ENCODE measurements at regions not wholly inside any gene's neighbourhood (a gene's known extent, or its start where the extent isn't known, plus 50 kb on each side); places are given as distances from the start of the nearest gene placed in this dataset.

DNA sequence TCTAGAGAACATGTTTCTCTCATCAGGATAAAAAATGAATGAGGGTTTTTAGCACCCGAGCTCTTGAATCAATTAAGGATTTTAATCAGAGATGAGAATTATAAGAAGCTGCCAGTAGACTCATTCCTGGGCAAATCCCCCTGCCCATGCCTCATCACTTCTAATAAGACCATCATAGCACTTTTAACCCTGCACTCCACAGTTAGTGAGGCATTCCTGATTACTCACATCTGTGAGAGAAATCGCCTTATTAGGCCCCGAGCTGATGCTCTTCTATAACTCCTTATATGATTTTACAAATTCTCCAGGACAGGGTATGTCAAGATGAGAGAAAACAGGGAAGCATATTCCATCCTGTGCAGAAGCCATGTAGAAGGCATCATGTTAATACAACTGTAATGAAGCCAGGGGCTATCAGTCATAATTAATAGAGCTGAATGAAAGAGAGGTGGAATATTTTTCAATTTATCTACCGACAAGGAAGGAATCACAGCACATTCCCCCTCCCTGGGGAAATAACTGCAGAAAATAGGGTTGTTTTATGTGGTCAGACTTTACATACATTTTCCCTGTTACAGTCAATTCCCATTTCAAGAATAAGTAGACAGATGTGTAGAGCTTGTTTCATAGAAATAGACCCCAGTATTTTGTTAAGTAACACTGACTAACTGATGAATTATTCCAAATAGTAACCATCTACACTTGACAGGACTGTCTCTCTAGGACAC is 272.7 kb downstream of the HHIPL2 start:
- no peaks in the 10 kb centered on the region for H3K79me2 ChIP-seq (ENCODE audit: control insufficient read depth, insufficient read depth, low read length, poor library complexity)
- WGBS (ENCODE audit: extremely low coverage, insufficient coverage, insufficient read length), result no CpG with 5 or more reads among the region's 4 CpGs

GRCh38 chr1:222266223-222267196 is 281.4 kb downstream of the HHIPL2 start:
- no peak overlapping the region for H3K4ac ChIP-seq (ENCODE audit: low read depth, low read length)
- no peak overlapping the region for H3K4me2 ChIP-seq (ENCODE audit: low read length)
- H3K27me3 ChIP-seq (ENCODE audit: insufficient read depth, low read length), result no peaks in the 10 kb centered on the region
- H3K9me3 ChIP-seq (ENCODE audit: insufficient read depth, low read depth, low read length), result no peaks in the 10 kb centered on the region
- H3K23ac ChIP-seq (ENCODE audit: low read length), result no peak overlapping the region
- H2BK12ac ChIP-seq (ENCODE audit: low read length), result no peak overlapping the region
- no peak overlapping the region for H4K8ac ChIP-seq (ENCODE audit: low read depth, low read length)
- H2AFZ ChIP-seq (ENCODE audit: insufficient read depth, low read length, poor library complexity), result no peak overlapping the region
- no peak overlapping the region for H3K4me3 ChIP-seq (ENCODE audit: low read depth, low read length)
- no peaks in the 10 kb centered on the region for H3K4me1 ChIP-seq (ENCODE audit: control insufficient read depth in 1 of 2, insufficient read depth in 2 of 2, low read length in 2 of 2)
- no peak overlapping the region for H2BK5ac ChIP-seq (ENCODE audit: low read depth, low read length, poor library complexity)
- no peak overlapping the region for H3K18ac ChIP-seq (ENCODE audit: low read length)
- H3K27ac ChIP-seq (ENCODE audit: low read depth, low read length), result no peak overlapping the region
- no peak overlapping the region for H4K12ac ChIP-seq (ENCODE audit: low read depth, low read length)
- H3K79me2 ChIP-seq (ENCODE audit: control insufficient read depth, insufficient read depth, low read length, poor library complexity), result no peaks in the 10 kb centered on the region
- no peaks in the 10 kb centered on the region for H3K79me1 ChIP-seq (ENCODE audit: low read length)
- no CpG with 5 or more reads among the region's 14 CpGs for WGBS (ENCODE audit: extremely low coverage, insufficient coverage, insufficient read length)
- H4K91ac ChIP-seq (ENCODE audit: low read depth, low read length), result no peak overlapping the region
- no peak for DNase-seq
- H3K36me3 ChIP-seq (ENCODE audit: control insufficient read depth in 1 of 2, insufficient read depth in 2 of 2, low read length in 2 of 2), result no peaks in the 10 kb centered on the region
- H2AK5ac ChIP-seq (ENCODE audit: low read length), result no peak overlapping the region
- no peak overlapping the region for H3K9ac ChIP-seq (ENCODE audit: low read length)
- H2BK120ac ChIP-seq (ENCODE audit: insufficient read depth, low read length, poor library complexity), result no peak overlapping the region
- no peak overlapping the region for H3K14ac ChIP-seq (ENCODE audit: low read length)

More for the DNA sequence above, 272.7 kb downstream of the HHIPL2 start:
- H3K23ac ChIP-seq (ENCODE audit: low read length), result no peak overlapping the region
- no peaks in the 10 kb centered on the region for H3K79me1 ChIP-seq (ENCODE audit: low read length)
- no peaks in the 10 kb centered on the region for H3K36me3 ChIP-seq (ENCODE audit: control insufficient read depth in 1 of 2, insufficient read depth in 2 of 2, low read length in 2 of 2)
- DNase-seq, result no peak
- H3K27ac ChIP-seq (ENCODE audit: low read depth, low read length), result no peak overlapping the region
- no peak overlapping the region for H3K4me3 ChIP-seq (ENCODE audit: low read depth, low read length)
- no peak overlapping the region for H2BK12ac ChIP-seq (ENCODE audit: low read length)
- H2BK5ac ChIP-seq (ENCODE audit: low read depth, low read length, poor library complexity), result no peak overlapping the region
- no peak overlapping the region for H2BK120ac ChIP-seq (ENCODE audit: insufficient read depth, low read length, poor library complexity)
- H3K9me3 ChIP-seq (ENCODE audit: insufficient read depth, low read depth, low read length), result no peaks in the 10 kb centered on the region
- no peak overlapping the region for H3K14ac ChIP-seq (ENCODE audit: low read length)
- H4K8ac ChIP-seq (ENCODE audit: low read depth, low read length), result no peak overlapping the region
- no peak overlapping the region for H4K12ac ChIP-seq (ENCODE audit: low read depth, low read length)
- H3K4me1 ChIP-seq (ENCODE audit: control insufficient read depth in 1 of 2, insufficient read depth in 2 of 2, low read length in 2 of 2), result no peaks in the 10 kb centered on the region
- H3K4ac ChIP-seq (ENCODE audit: low read depth, low read length), result no peak overlapping the region
- H3K18ac ChIP-seq (ENCODE audit: low read length), result no peak overlapping the region
- no peaks in the 10 kb centered on the region for H3K27me3 ChIP-seq (ENCODE audit: insufficient read depth, low read length)
- no peak overlapping the region for H3K9ac ChIP-seq (ENCODE audit: low read length)
- no peak overlapping the region for H4K91ac ChIP-seq (ENCODE audit: low read depth, low read length)
- H2AFZ ChIP-seq (ENCODE audit: insufficient read depth, low read length, poor library complexity), result no peak overlapping the region
- no peak overlapping the region for H3K4me2 ChIP-seq (ENCODE audit: low read length)
- H2AK5ac ChIP-seq (ENCODE audit: low read length), result no peak overlapping the region

- Histone ChIP-seq H3K79me2 (ENCODE audit: control insufficient read depth, insufficient read depth, low read length, poor library complexity) (no peaks in the 10 kb centered on the region), H3K4me3 (ENCODE audit: low read depth, low read length) (no peak overlapping the region), H3K27ac (ENCODE audit: low read depth, low read length) (no peak overlapping the region), H2BK120ac (ENCODE audit: insufficient read depth, low read length, poor library complexity) (no peak overlapping the region), H3K9me3 (ENCODE audit: insufficient read depth, low read depth, low read length) (no peaks in the 10 kb centered on the region), H3K27me3 (ENCODE audit: insufficient read depth, low read length) (no peaks in the 10 kb centered on the region), H2AFZ (ENCODE audit: insufficient read depth, low read length, poor library complexity) (no peak overlapping the region), H3K4ac (ENCODE audit: low read depth, low read length) (no peak overlapping the region), H2AK5ac (ENCODE audit: low read length) (no peak overlapping the region), H2BK12ac (ENCODE audit: low read length) (no peak overlapping the region), H3K14ac (ENCODE audit: low read length) (no peak overlapping the region), H3K36me3 (ENCODE audit: control insufficient read depth in 1 of 2, insufficient read depth in 2 of 2, low read length in 2 of 2) (no peaks in the 10 kb centered on the region), H2BK5ac (ENCODE audit: low read depth, low read length, poor library complexity) (no peak overlapping the region), H3K79me1 (ENCODE audit: low read length) (no peaks in the 10 kb centered on the region), H4K8ac (ENCODE audit: low read depth, low read length) (no peak overlapping the region), H3K4me1 (ENCODE audit: control insufficient read depth in 1 of 2, insufficient read depth in 2 of 2, low read length in 2 of 2) (no peaks in the 10 kb centered on the region), H4K12ac (ENCODE audit: low read depth, low read length) (no peak overlapping the region), H3K18ac (ENCODE audit: low read length) (no peak overlapping the region), H4K91ac (ENCODE audit: low read depth, low read length) (no peak overlapping the region), H3K4me2 (ENCODE audit: low read length) (no peak overlapping the region), H3K23ac (ENCODE audit: low read length) (no peak overlapping the region), H3K9ac (ENCODE audit: low read length) (no peak overlapping the region)
- no CpG with 5 or more reads among the region's 2 CpGs for WGBS (ENCODE audit: extremely low coverage, insufficient coverage, insufficient read length)
- DNase-seq, result no peak
These were observed 284.1 kb downstream of the HHIPL2 start for GRCh38 chr1:222263791-222264190.

DNA sequence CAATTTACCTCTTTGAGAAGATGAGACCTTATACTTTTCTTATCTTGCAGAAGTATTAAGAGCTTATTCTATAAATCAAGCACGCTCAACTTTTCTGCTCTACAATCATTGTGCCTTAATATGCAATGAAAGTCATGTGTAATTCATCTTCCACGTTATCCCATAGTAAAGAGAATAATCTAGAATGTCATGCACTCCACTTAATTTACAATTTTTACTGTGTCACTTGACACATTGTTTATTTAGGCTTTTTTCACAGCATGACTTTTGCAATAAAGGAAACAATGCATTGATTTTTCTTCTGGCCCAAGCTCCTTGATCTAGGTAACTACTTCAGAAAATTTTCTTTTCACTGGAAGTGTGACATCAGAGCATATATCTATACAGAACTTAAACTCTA is 290.9 kb downstream of the HHIPL2 start:
- Histone ChIP-seq H3K4me1 (ENCODE audit: control insufficient read depth in 1 of 2, insufficient read depth in 2 of 2, low read length in 2 of 2) (no peaks in the 10 kb centered on the region), H3K18ac (ENCODE audit: low read length) (no peak overlapping the region), H3K27ac (ENCODE audit: low read depth, low read length) (no peak overlapping the region), H4K8ac (ENCODE audit: low read depth, low read length) (no peak overlapping the region), H3K4ac (ENCODE audit: low read depth, low read length) (no peak overlapping the region), H3K79me2 (ENCODE audit: control insufficient read depth, insufficient read depth, low read length, poor library complexity) (no peaks in the 10 kb centered on the region), H3K9ac (ENCODE audit: low read length) (no peak overlapping the region), H3K4me2 (ENCODE audit: low read length) (no peak overlapping the region), H2BK12ac (ENCODE audit: low read length) (no peak overlapping the region), H3K14ac (ENCODE audit: low read length) (no peak overlapping the region), H2BK120ac (ENCODE audit: insufficient read depth, low read length, poor library complexity) (no peak overlapping the region), H3K27me3 (ENCODE audit: insufficient read depth, low read length) (no peaks in the 10 kb centered on the region), H3K36me3 (ENCODE audit: control insufficient read depth in 1 of 2, insufficient read depth in 2 of 2, low read length in 2 of 2) (no peaks in the 10 kb centered on the region), H2AK5ac (ENCODE audit: low read length) (no peak overlapping the region), H4K12ac (ENCODE audit: low read depth, low read length) (no peak overlapping the region), H2AFZ (ENCODE audit: insufficient read depth, low read length, poor library complexity) (no peak overlapping the region), H3K79me1 (ENCODE audit: low read length) (no peaks in the 10 kb centered on the region), H3K4me3 (ENCODE audit: low read depth, low read length) (no peak overlapping the region), H4K91ac (ENCODE audit: low read depth, low read length) (no peak overlapping the region), H3K9me3 (ENCODE audit: insufficient read depth, low read depth, low read length) (peaks cover 4% of the 10 kb centered on the region), H2BK5ac (ENCODE audit: low read depth, low read length, poor library complexity) (no peak overlapping the region), H3K23ac (ENCODE audit: low read length) (no peak overlapping the region)
- no peak for DNase-seq
- WGBS (ENCODE audit: extremely low coverage, insufficient coverage, insufficient read length), result no CpG with 5 or more reads among the region's 2 CpGs
